Stomach (tissue), 4 donors: ENCODE measurements at regions not wholly inside any gene's neighbourhood (a gene's known extent, or its start where the extent isn't known, plus 50 kb on each side); places are given as distances from the start of the nearest gene placed in this dataset.

Experiments used
- EP300 ChIP-seq: sonication (generic); formaldehyde crosslinking; IDR thresholded peaks from one replicate; pipeline ENCODE4 v1.6.1; 2017; ENCODE audit warnings: antibody characterized with exemption
- POLR2A ChIP-seq, 4 donors: fragments of 450-650 bp; IDR thresholded peaks; one replicate each; pipeline ENCODE4 v1.6.1; 2016; ENCODE audit warnings: antibody characterized with exemption in 4 of 4, control low read depth in 2 of 4, mild to moderate bottlenecking in 1 of 4, moderate library complexity in 1 of 4
- POLR2AphosphoS5 ChIP-seq, 3 donors: sonication (generic); formaldehyde crosslinking; IDR thresholded peaks; one replicate each; pipeline ENCODE4 v1.6.1; 2016; ENCODE audit warnings: antibody characterized with exemption in 3 of 3
- TF ChIP-seq, protein P1 (sequence below), 7 experiments: fragments of 450-650 bp in 4 of 7; fragments of 200-600 bp in 3 of 7; sonication (generic) in 3 of 7; IDR thresholded peaks; one replicate each; pipeline ENCODE4 v1.5.1; 2016 to 2019; ENCODE audit warnings: antibody characterized with exemption in 7 of 7, control low read depth in 2 of 7, mild to moderate bottlenecking in 1 of 7

DNA sequence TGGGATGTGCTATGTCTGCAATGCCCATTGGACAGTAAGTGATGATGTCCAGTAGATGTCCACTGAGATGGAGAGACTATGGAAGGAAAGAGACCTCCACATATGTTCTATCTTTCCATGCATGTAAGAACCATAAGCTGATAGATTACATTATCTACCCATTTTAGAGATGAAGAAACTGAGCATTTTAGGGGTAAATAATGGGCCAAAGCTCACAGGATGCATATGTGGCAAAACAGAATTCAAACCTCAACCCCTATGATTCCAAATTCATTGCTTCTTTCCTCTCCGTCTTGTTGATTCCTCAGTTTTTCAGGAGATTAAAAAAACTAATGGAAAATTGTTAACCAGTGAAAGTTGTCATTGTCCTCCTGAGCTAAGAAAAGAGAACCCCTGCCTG, 200.7 kb upstream of the PWP1 start:
- TF ChIP-seq, protein P1, sequence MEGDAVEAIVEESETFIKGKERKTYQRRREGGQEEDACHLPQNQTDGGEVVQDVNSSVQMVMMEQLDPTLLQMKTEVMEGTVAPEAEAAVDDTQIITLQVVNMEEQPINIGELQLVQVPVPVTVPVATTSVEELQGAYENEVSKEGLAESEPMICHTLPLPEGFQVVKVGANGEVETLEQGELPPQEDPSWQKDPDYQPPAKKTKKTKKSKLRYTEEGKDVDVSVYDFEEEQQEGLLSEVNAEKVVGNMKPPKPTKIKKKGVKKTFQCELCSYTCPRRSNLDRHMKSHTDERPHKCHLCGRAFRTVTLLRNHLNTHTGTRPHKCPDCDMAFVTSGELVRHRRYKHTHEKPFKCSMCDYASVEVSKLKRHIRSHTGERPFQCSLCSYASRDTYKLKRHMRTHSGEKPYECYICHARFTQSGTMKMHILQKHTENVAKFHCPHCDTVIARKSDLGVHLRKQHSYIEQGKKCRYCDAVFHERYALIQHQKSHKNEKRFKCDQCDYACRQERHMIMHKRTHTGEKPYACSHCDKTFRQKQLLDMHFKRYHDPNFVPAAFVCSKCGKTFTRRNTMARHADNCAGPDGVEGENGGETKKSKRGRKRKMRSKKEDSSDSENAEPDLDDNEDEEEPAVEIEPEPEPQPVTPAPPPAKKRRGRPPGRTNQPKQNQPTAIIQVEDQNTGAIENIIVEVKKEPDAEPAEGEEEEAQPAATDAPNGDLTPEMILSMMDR (IDR thresholded peaks at IDR 0.05) = no peak
- TF ChIP-seq POLR2A (IDR thresholded peaks at IDR 0.05) (no peak), EP300 (no peak), POLR2AphosphoS5 (IDR thresholded peaks at IDR 0.05) (no peak)
